PFSK-1 (cell line): ENCODE measurements at regions not wholly inside any gene's neighbourhood (a gene's known extent, or its start where the extent isn't known, plus 50 kb on each side); places are given as distances from the start of the nearest gene placed in this dataset.

ENCODE experiments used
- FOXP2 ChIP-seq: optimal IDR thresholded peaks from 2 replicates; pipeline ENCODE3; 2011; ENCODE audit warnings: borderline replicate concordance, control low read depth, inconsistent platforms; ENCODE audit not compliant: insufficient read depth; ENCODE audit errors: extremely low read length, extremely low read depth
- POLR2AphosphoS5 ChIP-seq: IDR thresholded peaks from 2 replicates; pipeline ENCODE4 v1.6.1; 2012; ENCODE audit warnings: low read depth, mild to moderate bottlenecking, control low read depth, low read length, moderate library complexity
- SIN3A ChIP-seq: IDR thresholded peaks from 2 replicates; pipeline ENCODE4 v1.6.1; 2012; ENCODE audit warnings: mild to moderate bottlenecking, low read length, moderate library complexity, borderline replicate concordance; ENCODE audit not compliant: insufficient read depth
- TAF1 ChIP-seq: IDR thresholded peaks from 2 replicates; pipeline ENCODE4 v1.6.1; 2012; ENCODE audit warnings: low read length, control low read depth, borderline replicate concordance; ENCODE audit not compliant: insufficient read depth
- TF ChIP-seq, protein P1 (sequence below), 2 experiments: IDR thresholded peaks; 2 replicates each; pipeline versions ENCODE4 v1.6.1 to v1.8.0; 2011 to 2012; ENCODE audit warnings: low read depth in 2 of 2, low read length in 2 of 2, control low read depth in 1 of 2, inconsistent platforms in 1 of 2, mild to moderate bottlenecking in 1 of 2, moderate library complexity in 1 of 2; ENCODE audit not compliant: insufficient read depth in 1 of 2

GRCh38 chr6:78578430-78578829 is 288.9 kb upstream of the IRAK1BP1 start:
- TF ChIP-seq FOXP2, result no peak
- no peak for TF ChIP-seq POLR2AphosphoS5
- no peak for TF ChIP-seq TAF1
- TF ChIP-seq, protein P1, sequence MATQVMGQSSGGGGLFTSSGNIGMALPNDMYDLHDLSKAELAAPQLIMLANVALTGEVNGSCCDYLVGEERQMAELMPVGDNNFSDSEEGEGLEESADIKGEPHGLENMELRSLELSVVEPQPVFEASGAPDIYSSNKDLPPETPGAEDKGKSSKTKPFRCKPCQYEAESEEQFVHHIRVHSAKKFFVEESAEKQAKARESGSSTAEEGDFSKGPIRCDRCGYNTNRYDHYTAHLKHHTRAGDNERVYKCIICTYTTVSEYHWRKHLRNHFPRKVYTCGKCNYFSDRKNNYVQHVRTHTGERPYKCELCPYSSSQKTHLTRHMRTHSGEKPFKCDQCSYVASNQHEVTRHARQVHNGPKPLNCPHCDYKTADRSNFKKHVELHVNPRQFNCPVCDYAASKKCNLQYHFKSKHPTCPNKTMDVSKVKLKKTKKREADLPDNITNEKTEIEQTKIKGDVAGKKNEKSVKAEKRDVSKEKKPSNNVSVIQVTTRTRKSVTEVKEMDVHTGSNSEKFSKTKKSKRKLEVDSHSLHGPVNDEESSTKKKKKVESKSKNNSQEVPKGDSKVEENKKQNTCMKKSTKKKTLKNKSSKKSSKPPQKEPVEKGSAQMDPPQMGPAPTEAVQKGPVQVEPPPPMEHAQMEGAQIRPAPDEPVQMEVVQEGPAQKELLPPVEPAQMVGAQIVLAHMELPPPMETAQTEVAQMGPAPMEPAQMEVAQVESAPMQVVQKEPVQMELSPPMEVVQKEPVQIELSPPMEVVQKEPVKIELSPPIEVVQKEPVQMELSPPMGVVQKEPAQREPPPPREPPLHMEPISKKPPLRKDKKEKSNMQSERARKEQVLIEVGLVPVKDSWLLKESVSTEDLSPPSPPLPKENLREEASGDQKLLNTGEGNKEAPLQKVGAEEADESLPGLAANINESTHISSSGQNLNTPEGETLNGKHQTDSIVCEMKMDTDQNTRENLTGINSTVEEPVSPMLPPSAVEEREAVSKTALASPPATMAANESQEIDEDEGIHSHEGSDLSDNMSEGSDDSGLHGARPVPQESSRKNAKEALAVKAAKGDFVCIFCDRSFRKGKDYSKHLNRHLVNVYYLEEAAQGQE (IDR thresholded peaks at IDR 0.05; ENCODE audit: insufficient read depth in 1 of 2, low read depth in 2 of 2, low read length in 2 of 2), result no peak

DNA sequence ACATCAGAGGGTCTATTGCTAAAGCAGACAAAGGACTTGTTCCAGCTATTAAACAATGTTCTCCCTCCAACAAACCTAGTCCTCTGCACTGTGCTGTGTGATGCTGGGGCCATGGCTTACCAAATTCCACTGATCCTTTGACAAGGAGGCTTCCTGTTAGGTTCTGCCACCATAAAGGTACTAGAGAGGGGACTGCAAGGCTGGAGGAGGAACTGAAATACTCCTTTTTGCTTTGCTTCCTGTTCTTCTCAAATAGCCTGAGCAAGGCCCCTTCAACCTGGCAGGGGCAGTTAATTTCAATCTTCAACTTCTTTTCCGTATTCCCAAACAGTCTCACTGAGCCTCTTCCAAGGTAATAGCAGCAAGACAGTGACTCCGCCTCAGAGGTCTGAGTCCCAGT is 286.4 kb upstream of the IRAK1BP1 start:
- TF ChIP-seq, protein P1 (IDR thresholded peaks at IDR 0.05; ENCODE audit: insufficient read depth in 1 of 2, low read depth in 2 of 2, low read length in 2 of 2), result no peak
- TF ChIP-seq FOXP2 (no peak), TAF1 (no peak), SIN3A (no peak), POLR2AphosphoS5 (no peak)

DNA sequence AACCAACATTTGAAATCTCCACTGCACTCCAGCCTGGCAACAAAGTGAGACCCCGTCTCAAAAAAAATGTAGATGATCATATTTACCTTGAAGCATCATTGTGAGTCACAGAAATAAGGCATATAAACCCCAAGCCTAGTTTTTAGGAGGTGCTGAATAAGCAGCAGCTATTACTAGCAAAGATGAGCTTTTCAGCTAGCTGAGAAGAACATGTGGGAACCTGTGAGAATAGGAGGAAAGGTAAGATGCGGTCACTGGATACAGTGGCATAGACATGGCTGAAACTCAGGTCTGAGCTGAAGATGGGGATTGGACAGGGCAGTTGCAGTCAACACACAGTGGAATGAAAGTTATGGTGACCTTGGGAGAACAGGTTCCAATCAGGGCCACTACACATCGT is 284.3 kb upstream of the IRAK1BP1 start:
- TF ChIP-seq, protein P1 (IDR thresholded peaks at IDR 0.05; ENCODE audit: insufficient read depth in 1 of 2, low read depth in 2 of 2, low read length in 2 of 2), result no peak
- TF ChIP-seq TAF1 (no peak), FOXP2 (no peak), SIN3A (no peak), POLR2AphosphoS5 (no peak)

DNA sequence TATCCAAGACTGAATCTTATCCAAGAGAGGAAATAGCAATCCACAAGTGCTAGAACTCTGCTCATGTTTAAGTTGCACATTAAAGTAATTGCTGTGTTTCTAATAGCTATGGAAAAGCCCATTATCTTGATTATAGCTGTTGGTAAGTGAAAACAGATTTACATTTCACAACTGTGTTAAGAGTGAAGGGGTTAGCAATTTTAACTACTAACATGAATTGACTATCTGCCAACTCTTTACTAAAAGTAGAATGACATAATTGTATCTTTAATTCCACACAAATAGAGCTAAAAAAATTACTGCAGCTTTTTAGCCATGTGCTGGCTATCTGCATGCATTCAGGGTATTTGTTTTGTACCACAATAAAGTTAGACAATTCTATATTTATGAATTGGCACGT is 277.9 kb upstream of the IRAK1BP1 start:
- no peak for TF ChIP-seq TAF1
- no peak for TF ChIP-seq POLR2AphosphoS5
- TF ChIP-seq, protein P1 (IDR thresholded peaks at IDR 0.05; ENCODE audit: insufficient read depth in 1 of 2, low read depth in 2 of 2, low read length in 2 of 2), result no peak
- TF ChIP-seq SIN3A, result no peak
- TF ChIP-seq FOXP2, result no peak
